DMS153 treated with DMSO at 0.1 percent for 48 hours (cell line): ENCODE measurements at regions not wholly inside any gene's neighbourhood (a gene's known extent, or its start where the extent isn't known, plus 50 kb on each side); places are given as distances from the start of the nearest gene placed in this dataset.
A peak's percentile ranks its signal among the peaks of the same experiment; 100 is the strongest.
"Not testable (repeated sequence)": the region's sequence is repeated elsewhere in the genome, so short reads cannot be mapped to it uniquely, and the experiment has no call there.

Source experiments
- DNase-seq: peaks from one replicate; lab custom pipeline; 2025; ENCODE audit not compliant: unreplicated experiment; lab: John Stamatoyannopoulos, UW

DNA sequence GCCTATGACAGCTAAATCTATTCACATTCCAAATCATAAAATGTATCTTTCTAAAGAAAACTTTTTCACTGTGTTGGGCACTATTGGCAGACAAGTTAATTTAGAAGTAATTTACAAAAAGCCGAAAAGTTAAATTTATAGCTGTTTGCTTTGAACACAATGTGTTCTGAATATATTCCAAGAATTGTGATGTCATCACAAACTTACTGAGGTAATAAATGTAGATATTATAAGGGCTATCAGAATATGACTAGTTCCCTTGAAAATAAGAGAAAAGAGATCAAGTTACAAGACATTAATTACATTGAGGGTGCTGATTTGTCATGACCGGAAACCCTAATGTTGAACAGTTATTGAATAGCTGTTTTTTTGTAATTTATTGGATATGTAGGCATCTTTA is 153.9 kb upstream of the SCN7A start:
- no peak for DNase-seq

DNA sequence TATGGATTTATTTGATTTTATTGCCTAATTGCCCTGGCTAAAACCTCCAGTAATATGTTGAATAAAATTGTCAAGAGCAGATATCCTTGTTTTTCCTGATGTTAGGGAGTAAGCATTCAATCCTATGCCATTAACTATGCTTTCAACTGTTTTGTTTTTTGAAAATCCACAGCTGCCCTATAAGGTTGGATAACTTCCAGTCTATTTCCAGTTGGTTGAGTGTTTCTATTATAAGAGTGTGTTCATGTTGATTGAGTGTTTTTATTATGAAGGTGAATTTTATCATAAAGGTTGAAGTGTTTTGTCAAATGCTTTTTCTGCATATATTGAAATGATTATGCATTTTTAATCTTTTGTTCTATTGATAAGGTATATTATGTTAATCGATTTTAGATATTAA is 149.9 kb upstream of the SCN7A start:
- no peak for DNase-seq

DNA sequence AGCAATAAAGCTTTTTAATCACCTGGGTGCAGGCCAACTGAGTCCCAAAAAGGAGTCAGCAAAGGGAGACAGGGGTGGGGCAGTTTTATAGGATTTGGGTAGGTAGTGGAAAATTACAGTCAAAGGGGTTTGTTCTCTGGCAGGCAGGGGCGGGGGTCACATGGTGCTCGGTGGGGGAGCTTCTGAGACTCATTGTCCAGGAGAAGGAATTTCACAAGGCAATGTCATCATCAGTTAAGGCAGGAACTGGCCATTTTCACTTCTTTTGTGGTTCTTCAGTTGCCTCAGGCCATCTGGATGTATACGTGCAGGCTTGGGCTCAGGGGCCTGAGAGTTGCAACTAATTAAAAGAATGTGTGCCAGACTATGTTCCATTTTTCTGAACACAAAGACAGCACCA is 147.5 kb upstream of the SCN7A start:
- DNase-seq: not testable (repeated sequence)

DNA sequence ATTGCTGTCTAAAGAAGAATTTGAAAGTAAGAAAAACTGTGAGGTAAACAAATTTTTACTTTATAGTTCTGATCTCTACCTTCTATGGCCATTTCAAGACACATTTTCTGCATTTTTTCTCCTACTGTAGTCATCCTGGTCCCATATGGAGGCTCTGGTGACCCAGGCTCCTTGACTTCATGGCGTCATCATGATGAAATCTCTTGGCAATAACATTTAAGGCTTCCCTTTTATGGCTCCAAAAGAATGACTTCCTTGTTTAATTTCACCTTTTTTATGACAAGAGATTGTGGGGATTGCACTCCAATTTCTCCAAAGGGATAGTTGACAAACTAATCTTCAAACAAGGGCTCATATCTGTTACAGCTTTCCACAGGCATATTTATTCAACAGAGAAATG is 143.0 kb upstream of the SCN7A start:
- no peak for DNase-seq

DNA sequence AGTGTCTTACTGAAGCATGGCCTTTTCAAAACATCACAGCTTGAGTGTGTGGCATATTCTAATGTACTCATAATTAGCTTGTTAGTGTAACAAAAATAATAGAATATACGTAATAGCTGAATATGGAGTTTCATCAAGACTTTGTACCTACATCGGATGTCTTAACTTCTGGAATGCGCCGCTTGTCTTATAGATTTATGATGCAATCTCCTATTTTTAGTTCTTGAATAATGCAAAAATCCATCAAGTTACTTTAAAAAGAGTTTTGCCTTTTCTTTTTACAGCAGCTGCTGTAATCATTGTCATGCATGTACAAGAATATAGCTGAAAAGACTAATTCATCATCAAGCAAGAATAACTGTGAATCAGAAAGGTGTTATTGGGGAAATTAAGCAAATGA is 140.7 kb upstream of the SCN7A start:
- no peak for DNase-seq

DNA sequence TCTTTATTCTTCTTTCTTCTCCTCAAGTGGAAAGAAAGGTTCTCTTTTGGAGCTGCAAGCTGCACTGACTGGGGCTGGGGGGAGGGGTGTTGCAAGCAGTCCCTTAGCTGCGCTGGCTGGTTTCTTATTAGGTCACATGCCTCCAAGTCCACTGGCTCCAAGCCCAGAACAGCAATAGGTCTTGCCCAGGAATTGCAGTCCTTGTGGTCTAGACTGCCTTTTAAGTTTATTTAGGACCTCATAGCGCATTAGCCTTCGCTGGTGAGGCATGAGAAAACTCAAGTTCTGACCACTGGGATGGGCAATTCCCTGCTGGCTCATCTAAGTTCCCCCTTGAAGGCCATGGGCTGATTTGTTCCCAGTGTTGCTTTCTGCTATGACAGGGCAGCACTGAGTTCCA is 138.6 kb upstream of the SCN7A start:
- DNase-seq: no peak

DNA sequence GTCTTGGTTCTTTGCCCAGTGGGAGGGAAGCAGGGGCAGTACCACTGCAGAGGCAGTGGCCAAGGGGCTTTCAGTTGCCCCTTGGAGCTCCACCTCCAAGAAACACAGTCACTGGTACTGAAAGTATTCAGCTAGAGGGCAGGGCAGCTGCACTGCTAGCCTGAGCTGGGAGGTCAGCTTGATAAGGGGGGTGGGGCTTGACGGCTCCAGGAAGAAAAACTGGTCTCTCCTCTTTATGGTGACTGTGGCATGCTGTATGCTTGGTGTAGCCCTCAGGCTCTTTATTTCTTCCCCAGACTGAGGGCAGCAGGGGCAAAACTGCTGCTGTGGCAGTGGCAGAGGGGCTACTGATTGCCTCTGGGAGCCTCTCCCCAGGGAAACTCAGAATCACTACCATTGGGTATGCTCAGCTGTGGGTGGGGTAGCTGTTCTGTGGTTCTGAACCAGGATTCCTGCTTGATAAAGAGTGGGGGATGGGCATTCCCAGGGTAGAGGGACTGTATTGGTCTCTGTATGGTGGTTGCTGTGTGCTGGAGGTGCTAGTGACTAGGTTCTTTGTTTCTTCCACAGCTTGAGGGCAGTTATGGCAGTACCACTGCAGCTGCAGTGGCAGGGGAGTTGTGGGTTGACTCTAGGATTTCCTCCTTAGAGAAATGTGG is 134.6 kb upstream of the SCN7A start:
- no peak for DNase-seq

DNA sequence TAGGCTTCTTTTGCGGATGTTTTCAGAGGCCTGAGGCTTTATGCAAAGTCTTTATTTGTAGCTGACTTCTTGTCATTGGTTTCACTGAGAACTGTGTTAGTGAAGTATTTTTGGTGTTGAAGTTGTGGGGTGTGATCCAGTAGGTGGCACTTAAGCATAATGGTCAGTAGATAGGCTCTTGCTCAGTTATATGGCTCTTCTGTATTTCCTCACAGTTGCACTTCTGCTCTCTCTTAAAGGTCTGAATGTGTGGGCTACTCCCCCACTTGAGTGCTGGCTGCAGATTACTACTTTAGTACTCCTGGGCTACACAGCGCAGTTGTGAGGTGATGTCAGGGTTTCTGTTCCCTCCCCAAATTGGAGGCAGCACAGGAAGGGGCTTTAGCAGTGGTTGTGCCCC is 133.8 kb upstream of the SCN7A start:
- DNase-seq: no peak

DNA sequence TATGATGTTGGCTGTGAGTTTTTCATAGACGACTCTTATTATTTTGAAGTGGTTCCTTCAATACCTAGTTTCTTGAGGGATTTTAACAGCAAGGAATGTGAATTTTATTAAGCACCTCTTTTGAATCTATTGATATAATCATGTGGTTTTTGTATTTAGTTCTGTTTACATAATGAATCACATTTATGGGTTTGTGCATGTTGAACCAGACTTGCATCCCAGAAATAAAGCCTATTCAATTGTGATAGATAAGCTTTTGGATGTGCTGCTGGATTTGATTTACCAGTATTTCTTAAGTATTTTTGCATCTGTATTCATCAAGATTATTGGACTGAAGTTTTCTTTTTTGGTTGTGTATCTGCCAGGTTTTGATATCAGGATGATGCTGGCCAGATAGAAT is 131.6 kb upstream of the SCN7A start:
- no peak for DNase-seq

DNA sequence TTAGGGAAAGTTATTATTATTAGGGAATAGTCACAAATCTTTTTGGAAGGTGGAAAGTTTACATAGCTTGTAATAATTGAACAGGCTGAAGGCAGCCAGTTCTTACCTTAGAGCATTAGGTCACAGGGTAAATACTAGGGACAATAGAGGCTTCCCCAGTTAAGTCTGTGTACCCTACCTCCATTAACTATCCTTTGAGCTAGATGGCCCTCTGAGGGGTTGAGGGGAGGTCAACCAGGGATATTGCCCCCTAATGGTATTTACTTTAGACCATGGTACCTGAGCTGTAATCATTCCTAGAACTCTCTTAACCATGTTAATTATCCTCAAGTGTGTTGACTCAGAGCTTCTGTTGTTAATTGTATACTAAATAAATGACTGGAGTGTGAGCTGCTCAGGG is 120.5 kb upstream of the SCN7A start:
- peak; percentile 92 for DNase-seq

DNA sequence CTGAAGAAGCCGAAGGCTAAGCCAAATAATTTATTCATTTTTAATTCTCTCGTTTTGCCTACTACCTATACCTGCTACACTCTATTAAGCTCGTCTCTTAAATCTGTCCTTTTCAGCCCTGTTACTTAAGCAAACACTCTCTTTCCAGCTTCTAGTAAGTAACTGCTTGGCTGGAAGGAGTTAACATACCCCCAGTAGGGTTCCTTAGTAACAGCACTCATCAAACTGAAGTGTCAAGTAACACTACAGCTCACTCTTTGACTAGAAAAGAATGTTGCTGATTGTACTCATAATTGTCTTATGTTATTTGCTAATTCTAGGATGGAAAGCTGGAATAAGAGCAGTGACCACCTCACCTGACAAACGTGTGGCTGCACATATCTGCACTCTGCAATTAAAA is 120.0 kb upstream of the SCN7A start:
- DNase-seq: peak; percentile 37

DNA sequence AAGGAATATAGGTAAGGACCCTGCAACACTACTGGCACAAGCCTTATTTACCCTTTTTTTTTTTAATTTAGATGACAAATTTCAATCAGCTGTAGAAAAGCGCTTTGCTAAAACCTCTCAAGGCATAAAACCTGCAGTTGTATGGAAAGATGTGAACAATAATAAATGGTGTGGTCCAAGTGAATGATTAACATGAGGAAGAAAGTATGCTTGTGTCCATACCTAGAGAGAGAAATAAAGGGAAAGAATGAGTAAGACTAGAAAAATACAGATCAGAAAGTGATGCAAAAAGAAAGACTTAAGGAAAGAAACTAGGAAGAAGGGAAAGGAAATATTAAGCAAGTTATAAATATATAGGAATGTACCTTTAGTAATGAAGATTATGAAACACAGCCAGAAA is 119.2 kb upstream of the SCN7A start:
- DNase-seq: no peak

DNA sequence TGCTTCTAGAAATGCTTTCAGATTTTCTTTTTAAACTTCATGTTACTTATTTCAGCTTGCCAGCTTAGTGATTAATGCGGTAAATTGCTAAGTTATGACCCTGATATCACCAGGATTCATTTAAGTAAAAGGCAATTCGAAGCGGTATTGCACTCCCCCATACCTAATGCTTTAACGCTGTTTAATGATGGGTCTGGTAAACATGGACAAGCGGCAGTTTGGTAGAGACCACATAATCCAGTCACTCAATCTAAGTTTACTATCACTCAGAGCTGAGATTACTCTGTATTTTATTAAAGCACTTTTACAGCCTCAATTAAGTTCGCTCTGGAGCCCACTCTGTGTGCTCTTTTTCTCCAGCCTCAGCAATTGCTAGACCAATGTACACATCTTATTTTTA is 118.2 kb upstream of the SCN7A start:
- DNase-seq: no peak

DNA sequence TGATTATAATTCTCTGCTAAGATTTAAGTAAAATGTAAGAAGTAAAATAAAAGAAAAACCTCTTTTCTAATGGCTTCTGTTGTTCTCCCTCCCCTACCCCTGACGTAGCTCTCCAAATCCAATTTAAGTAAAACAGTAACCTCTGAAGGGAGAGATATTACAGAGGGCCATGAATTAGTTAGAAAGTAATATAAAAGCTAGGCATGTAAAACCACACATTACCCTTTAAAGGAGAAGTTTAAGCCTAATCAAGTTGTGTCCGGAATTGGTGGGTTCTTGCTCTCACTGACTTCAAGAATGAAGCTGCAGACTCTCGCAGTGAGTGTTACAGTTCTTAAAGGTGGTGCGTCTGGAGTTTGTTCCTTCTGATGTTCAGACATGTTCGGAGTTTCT is 116.9 kb upstream of the SCN7A start:
- DNase-seq: no peak

DNA sequence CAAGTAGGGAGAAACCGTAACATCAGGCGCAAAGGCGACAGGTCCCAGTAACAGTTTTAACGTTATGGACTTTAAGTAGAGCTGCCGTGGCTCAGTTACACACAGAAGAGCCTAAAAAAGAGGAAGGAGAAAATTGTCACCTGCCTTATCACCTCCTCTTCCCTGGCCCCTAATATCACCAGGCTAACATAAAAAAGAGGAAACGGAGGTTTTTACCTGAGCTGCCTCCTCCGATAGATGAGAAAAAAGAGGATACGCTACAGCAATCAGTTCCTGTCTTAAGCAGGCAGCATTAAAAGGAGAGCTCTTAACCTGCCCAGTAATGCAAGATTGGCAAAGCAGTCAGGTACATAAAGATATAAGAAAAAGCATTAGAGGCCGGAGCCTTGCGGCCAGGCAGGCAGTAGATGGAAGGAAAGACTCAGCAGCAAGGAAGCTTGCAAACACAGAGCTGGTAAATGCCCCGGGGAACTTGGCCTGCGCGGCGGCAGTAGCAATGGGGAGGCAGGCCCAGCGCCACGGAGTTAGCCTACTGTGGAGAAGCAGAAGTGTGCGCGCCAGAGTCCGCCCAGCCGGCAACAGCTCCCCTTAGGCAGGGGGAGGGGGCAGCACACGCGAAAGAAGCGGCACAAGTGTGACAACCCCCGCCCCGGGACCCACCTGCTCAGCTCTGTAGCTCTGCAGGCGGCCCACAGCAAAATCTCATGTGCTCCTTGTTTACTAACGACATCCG is 116.3 kb upstream of the SCN7A start:
- DNase-seq: no peak

DNA sequence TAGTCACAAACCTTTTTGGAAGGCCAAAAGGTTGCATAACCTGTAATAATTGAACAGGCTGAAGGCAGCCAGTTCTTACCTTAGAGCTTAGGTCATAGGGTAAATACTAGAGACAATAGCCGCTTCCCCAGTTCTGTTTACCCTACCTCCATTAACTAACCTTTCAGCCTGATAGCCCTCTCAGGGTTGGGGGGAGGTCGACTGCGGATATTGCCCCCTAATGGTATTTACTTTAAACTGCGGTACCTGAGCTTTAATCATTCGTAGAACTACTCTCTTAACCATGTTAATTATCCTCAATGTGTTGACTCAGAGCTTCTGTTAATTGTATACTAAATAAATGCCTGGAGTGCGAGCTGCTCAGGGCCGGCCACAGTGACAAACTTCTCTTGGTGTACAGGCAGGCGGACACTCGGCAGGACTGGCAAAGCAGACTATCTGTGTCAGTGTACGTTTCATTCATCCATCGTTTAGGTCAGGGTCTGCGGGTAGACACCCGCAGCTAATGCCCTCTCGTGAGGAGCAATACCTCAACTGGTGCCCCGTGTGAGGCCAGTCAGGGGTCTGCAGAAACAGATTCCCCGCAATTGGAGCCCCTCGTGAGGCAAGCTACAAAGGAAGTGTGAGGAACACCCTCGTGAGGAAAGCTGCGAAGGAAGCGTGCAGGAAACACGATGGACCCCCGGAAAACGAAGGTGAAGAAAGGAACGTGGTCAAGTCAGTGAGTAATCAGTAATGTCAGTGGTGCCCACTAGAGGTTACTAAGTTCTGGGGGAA is 115.3 kb upstream of the SCN7A start:
- peak; percentile 84 for DNase-seq

DNA sequence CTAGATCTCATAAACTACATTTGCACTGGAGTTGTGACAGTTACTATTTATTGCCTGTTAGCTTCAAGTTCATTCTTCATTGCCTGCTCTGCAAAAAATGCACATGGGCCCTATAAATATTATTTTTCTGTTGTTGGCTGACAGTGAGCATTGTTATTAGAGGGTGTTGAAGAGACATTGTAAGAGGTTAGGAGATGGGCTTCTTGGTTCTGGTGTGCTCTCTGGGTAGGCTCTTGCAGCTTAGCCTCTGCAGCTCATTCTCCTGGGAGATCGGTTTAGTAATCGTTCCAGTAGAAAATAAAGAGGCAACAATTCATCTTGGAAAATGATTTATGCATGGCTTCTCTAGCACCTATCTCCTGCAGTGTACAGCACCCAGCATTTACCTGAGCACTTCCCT is 113.8 kb upstream of the SCN7A start:
- no peak for DNase-seq

DNA sequence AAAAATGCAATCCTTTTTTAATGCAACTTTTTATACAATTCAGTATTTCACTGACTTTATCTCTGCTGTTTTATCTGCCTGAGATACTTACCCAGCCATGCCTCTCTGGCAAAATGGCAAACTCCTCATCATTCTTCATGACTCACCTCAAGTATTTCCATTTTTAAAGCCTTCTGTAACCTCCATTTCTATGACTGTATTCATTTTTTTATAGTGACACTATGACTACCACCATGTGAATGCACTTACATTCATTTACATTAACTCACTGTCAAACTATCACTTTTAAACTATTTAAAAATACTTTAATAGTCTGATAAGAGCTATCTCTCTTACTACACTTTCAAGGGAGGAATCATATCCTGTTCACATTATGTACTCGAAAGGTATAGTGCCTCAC is 99.4 kb upstream of the SCN7A start:
- DNase-seq: no peak

DNA sequence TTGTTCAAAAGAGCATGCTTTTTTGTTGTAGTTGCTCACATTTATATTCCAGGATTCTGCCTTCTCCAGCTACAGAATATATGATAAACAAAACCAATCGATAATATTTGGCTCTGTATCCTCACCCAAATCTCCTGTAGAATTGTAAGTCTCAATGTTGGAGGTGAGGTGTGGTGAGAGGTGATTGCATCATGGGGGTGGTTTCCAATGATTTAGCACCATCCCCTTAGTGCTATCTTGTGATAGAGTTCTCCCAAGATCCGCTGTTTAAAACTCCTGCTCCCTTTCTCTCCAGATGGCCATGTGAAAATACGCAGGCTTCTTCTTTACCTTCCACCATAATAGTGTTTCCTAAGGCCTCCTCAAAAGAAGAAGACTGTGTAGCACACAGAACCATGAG is 98.7 kb upstream of the SCN7A start:
- DNase-seq: no peak

DNA sequence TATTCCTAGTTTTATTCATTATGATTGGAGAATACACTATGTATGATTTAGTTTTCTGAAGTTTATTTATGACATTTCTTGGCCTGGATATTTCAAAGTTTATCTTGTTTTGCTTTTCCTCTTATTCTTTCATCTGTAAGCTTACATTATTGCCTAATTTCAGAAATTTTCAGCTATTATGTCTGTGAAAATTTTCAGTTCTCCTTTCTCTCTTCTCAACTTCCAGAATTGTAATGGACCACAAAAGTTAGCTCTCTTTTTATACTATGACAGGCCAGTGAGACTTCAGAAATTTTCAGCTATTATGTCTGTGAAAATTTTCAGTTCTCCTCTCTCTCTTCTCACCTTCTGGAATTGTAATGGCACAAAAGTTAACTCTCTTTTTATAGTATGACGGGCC is 97.2 kb upstream of the SCN7A start:
- DNase-seq: no peak

DNA sequence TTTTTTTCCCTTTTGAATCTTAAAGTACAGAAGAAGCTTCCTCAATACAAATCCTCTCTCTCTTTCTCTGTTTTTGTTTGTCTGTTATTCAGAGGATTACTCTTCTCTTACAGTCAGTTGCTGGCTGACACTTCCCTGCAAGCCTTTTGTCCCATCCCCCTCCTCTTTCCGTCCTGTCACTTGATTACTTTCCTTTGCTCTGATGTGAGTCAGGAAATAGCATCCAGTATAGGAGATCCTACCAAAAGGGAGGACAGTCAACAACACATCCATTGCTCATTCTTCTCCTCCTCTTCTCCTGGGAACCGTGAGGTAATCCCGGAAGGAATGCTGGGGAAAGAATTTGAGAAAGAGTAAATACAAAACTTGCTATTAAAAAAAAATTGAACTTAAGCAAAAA is 79.3 kb upstream of the SCN7A start:
- DNase-seq: peak; percentile 18

DNA sequence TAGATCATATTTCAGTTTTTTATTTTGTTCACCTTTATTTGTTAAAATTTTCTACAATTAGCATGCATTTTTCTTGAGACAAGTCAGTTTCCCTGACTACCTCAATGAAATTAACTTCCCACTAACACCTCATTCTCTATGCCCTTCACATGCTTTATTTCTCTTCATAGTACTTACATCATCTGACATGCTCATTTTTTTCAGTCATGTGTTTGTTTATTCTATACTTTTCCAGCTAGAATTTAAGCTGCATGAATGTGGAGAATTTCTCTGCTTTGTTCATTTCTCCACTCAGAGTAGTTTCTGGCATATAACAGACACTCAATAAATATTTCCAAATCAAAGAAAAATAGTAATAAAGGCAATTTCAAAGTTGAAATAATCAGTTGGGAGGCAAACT is 78.9 kb upstream of the SCN7A start:
- no peak for DNase-seq
